Lower lobe of right lung (tissue), 2 donors: ENCODE measurements at regions not wholly inside any gene's neighbourhood (a gene's known extent, or its start where the extent isn't known, plus 50 kb on each side); places are given as distances from the start of the nearest gene placed in this dataset.

Source experiments
- ATAC-seq, 2 donors: fragments of 200-7000 bp; cut with Tn5 transposase; one replicate each; pipeline ENCODE4 v1.9.1; 2020 to 2022; ENCODE audit warnings: mild to moderate bottlenecking in 2 of 2, moderate library complexity in 2 of 2
- DNase-seq: peaks from one replicate; pipeline ENCODE4 v3.0.0-alpha.2; 2020
- H3K27ac ChIP-seq: fragments of 200-600 bp; one replicate; pipeline ENCODE4 v1.8.0; 2022
- H3K27me3 ChIP-seq: fragments of 200-600 bp; one replicate; pipeline ENCODE4 v1.8.0; 2022; ENCODE audit warnings: low read depth
- H3K36me3 ChIP-seq: fragments of 200-600 bp; one replicate; pipeline ENCODE4 v1.8.0; 2022; ENCODE audit warnings: mild to moderate bottlenecking
- H3K4me1 ChIP-seq: fragments of 200-600 bp; one replicate; pipeline ENCODE4 v1.8.0; 2022
- H3K4me3 ChIP-seq: fragments of 200-600 bp; one replicate; pipeline ENCODE4 v1.8.0; 2022; ENCODE audit warnings: mild to moderate bottlenecking
- H3K9me3 ChIP-seq: fragments of 200-600 bp; one replicate; pipeline ENCODE4 v1.8.0; 2022
- intact Hi-C: fragments of 100-400 bp; cut with DNase I; formaldehyde crosslinking; loops from one replicate; pipeline ENCODE4 v1.11.0; 2022
- TF ChIP-seq, protein P1 (sequence below): fragments of 200-600 bp; IDR thresholded peaks from one replicate; pipeline ENCODE4 v1.8.0; 2022; ENCODE audit warnings: antibody characterized with exemption, mild to moderate bottlenecking
- donor health status: DM: no; HTN: yes; CAD: no; lungs with severe emphysema.

DNA sequence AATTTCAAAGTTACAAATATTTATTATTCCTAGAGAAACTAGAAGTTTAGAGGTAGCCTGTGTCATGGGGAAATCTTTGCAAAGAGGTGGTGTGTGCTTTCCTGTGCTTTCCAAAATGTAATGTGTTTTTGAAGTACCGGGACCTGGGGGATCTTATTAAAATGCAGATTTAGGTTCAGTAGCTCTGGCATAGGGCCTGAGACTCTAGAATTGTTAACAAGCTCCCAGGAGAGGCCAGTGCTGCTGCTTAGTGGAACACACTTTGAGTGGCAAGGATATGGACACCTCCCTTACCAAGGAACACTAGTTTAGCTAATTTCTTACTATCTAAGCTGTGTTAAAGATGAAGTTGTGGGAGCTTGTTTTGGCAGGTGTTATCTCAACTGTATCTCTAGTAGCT is 428.9 kb downstream of the VGLL3 start:
- H3K9me3 ChIP-seq, result no peaks in the 10 kb centered on the region

GRCh38 chr3:86561215-86561614 is 429.7 kb downstream of the VGLL3 start:
- no peak for DNase-seq
- no peaks in the 10 kb centered on the region for H3K9me3 ChIP-seq
- H3K4me3 ChIP-seq, result no peak overlapping the region
- H3K36me3 ChIP-seq, result no peaks in the 10 kb centered on the region
- H3K4me1 ChIP-seq, result no peaks in the 10 kb centered on the region
- ATAC-seq, result no peak
- intact Hi-C loops, result no loop called here
- TF ChIP-seq, protein P1, sequence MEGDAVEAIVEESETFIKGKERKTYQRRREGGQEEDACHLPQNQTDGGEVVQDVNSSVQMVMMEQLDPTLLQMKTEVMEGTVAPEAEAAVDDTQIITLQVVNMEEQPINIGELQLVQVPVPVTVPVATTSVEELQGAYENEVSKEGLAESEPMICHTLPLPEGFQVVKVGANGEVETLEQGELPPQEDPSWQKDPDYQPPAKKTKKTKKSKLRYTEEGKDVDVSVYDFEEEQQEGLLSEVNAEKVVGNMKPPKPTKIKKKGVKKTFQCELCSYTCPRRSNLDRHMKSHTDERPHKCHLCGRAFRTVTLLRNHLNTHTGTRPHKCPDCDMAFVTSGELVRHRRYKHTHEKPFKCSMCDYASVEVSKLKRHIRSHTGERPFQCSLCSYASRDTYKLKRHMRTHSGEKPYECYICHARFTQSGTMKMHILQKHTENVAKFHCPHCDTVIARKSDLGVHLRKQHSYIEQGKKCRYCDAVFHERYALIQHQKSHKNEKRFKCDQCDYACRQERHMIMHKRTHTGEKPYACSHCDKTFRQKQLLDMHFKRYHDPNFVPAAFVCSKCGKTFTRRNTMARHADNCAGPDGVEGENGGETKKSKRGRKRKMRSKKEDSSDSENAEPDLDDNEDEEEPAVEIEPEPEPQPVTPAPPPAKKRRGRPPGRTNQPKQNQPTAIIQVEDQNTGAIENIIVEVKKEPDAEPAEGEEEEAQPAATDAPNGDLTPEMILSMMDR, result no peak
- H3K27ac ChIP-seq, result no peak overlapping the region
- H3K27me3 ChIP-seq, result no peaks in the 10 kb centered on the region

More for the DNA sequence above, 428.9 kb downstream of the VGLL3 start:
- ATAC-seq (no peak), DNase-seq (no peak)
- no peak overlapping the region for H3K27ac ChIP-seq
- H3K36me3 ChIP-seq, result no peaks in the 10 kb centered on the region
- no peaks in the 10 kb centered on the region for H3K27me3 ChIP-seq
- H3K4me3 ChIP-seq, result no peak overlapping the region
- H3K4me1 ChIP-seq, result no peaks in the 10 kb centered on the region
- TF ChIP-seq, protein P1, result no peak
- intact Hi-C loops, result no loop called here

DNA sequence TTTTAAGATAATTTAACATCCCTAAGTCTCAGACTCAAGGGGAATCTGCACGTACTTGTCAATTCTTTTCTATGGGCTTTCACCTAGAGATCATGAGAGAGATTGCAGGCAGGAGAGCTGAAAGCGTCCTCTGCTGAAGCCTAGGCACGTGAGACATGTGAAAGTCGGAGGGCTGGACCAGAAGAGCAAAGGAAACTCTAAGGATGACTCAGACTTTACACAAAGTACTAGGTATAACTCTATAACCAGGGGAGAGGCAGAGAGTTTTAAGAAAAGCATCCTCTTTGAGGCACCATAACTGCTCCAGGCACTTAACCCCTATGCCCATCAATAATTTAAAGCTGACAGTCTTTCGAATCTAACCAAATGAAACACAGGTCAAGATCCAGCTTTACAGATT is 436.6 kb downstream of the VGLL3 start:
- no peak for DNase-seq
- Histone ChIP-seq H3K4me3 (no peak overlapping the region), H3K4me1 (no peaks in the 10 kb centered on the region), H3K9me3 (no peaks in the 10 kb centered on the region), H3K27me3 (no peaks in the 10 kb centered on the region), H3K27ac (no peak overlapping the region), H3K36me3 (no peaks in the 10 kb centered on the region)
- no peak for ATAC-seq
- TF ChIP-seq, protein P1, result no peak
- intact Hi-C loops, result no loop called here

DNA sequence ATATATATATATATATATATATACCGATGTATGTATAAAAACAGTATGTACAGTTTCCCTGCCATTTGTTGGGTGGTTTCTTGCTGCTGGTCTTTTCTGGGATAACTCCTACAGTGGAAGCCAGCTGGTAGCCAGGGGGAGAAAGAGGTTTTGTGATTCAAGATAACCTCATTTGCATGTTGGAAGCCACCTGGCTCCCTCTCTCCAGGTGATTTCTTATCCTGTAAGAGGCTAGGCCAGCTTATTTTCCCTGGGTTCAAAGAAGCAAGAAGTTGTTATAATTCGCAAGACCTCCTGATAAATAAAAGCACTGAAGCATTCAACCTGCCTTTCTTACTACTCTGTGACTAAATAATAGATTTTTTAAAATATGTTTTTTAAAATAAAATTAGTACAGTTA is 443.3 kb downstream of the VGLL3 start:
- Histone ChIP-seq H3K27ac (no peak overlapping the region), H3K36me3 (no peaks in the 10 kb centered on the region), H3K9me3 (no peaks in the 10 kb centered on the region), H3K27me3 (no peaks in the 10 kb centered on the region), H3K4me1 (no peaks in the 10 kb centered on the region), H3K4me3 (no peak overlapping the region)
- DNase-seq, result no peak
- no peak for ATAC-seq
- TF ChIP-seq, protein P1, result no peak
- intact Hi-C loops, result no loop called here

DNA sequence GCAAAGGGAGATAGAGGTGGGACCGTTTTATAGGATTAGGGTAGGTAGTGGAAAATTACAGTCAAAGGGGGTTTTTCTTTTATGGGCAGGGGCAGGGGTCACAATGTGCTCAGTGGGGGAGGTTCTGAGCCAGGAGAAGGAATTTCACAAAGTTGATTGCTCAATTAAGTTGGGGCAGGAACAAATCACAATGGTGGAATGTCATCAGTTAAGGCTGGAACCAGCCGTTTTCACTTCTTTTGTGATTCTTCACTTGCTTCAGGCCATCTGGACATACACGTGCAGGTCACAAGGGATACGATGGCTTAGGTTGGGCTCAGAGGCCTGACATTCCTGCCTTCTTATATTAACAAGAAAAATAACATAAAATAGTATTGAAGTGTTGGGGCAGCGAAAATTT is 453.8 kb downstream of the VGLL3 start:
- ATAC-seq (no peak), DNase-seq (no peak)
- intact Hi-C loops, result no loop called here
- no peaks in the 10 kb centered on the region for H3K36me3 ChIP-seq
- TF ChIP-seq, protein P1, result no peak
- H3K4me1 ChIP-seq, result no peaks in the 10 kb centered on the region
- H3K4me3 ChIP-seq, result no peak overlapping the region
- H3K27ac ChIP-seq, result no peak overlapping the region
- no peaks in the 10 kb centered on the region for H3K27me3 ChIP-seq
- H3K9me3 ChIP-seq, result peaks cover 6% of the 10 kb centered on the region

DNA sequence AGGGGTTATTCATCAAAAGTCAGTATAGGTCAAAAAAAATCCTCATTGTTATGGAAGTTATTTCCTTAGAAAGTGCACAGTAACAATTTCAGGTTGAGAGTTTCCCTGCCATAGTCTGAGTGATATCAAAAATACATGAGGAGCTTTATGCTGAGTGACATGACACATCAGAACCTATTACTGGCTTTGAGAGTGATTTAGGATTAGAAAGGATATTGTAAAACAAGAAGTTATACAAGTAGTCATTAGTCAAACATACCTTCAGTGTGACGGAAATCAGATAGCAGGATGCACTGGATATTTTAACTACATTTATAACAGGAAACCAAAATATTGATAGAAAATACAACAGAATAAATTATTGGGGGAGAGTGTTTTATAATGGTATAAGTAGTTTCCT is 471.1 kb downstream of the VGLL3 start:
- H3K27ac ChIP-seq, result no peak overlapping the region
- no peaks in the 10 kb centered on the region for H3K36me3 ChIP-seq
- H3K4me1 ChIP-seq, result no peaks in the 10 kb centered on the region
- DNase-seq (no peak), ATAC-seq (no peak)
- H3K4me3 ChIP-seq, result no peak overlapping the region
- TF ChIP-seq, protein P1, result no peak
- intact Hi-C loops, result no loop called here
- H3K27me3 ChIP-seq, result no peaks in the 10 kb centered on the region
- H3K9me3 ChIP-seq, result no peaks in the 10 kb centered on the region
